Tibial nerve (tissue), 3 donors: ENCODE measurements at regions not wholly inside any gene's neighbourhood (a gene's known extent, or its start where the extent isn't known, plus 50 kb on each side); places are given as distances from the start of the nearest gene placed in this dataset.

Source experiments
- CTCF ChIP-seq, 5 experiments: fragments of 200-600 bp in 3 of 5; fragments of 450-650 bp in 2 of 5; sonication (generic) in 3 of 5; IDR thresholded peaks; one replicate each; pipeline ENCODE4 v1.5.1; 2016 to 2019; ENCODE audit warnings: antibody characterized with exemption in 5 of 5, mild to moderate bottlenecking in 3 of 5, moderate library complexity in 2 of 5
- POLR2A ChIP-seq, 2 donors: fragments of 450-650 bp; IDR thresholded peaks; one replicate each; pipeline ENCODE4 v1.6.1; 2017; ENCODE audit warnings: antibody characterized with exemption in 2 of 2, mild to moderate bottlenecking in 2 of 2, moderate library complexity in 2 of 2

GRCh38 chr6:44533421-44533820 lies 145.9 kb downstream of the CDC5L start:
- TF ChIP-seq CTCF (IDR thresholded peaks at IDR 0.05): no peak
- no peak for TF ChIP-seq POLR2A (IDR thresholded peaks at IDR 0.05)
